ENCODE measurements at regions not wholly inside any gene's neighbourhood (a gene's known extent, or its start where the extent isn't known, plus 50 kb on each side); places are given as distances from the start of the nearest gene placed in this dataset.

GRCh38 chr2:12009323-12009905 is 263.0 kb downstream of the LPIN1 start:
- Histone ChIP-seq H3F3A (ENCODE audit: control insufficient read depth, insufficient read depth) (no peaks in the 10 kb centered on the region), H3K9me3 (ENCODE audit: control insufficient read depth, insufficient read depth, low read length) (no peaks in the 10 kb centered on the region), H3K4me1 (ENCODE audit: control insufficient read depth, low read length) (peaks cover 63% of the 10 kb centered on the region), H3K27me3 (ENCODE audit: control insufficient read depth, low read length) (no peaks in the 10 kb centered on the region), H4K20me1 (ENCODE audit: control insufficient read depth, insufficient read depth, low read depth, low read length) (no peaks in the 10 kb centered on the region), H3K27ac (ENCODE audit: low read depth, low read length) (no peak overlapping the region), H3K4me2 (ENCODE audit: low read length) (peak overlapping the region; percentile 0; the same call in 1 of the 2 replicates), H3K4me3 (ENCODE audit: low read length) (no peak overlapping the region), H3K79me2 (ENCODE audit: control insufficient read depth, low read length) (no peaks in the 10 kb centered on the region), H3K36me3 (ENCODE audit: control insufficient read depth, low read length) (no peaks in the 10 kb centered on the region; the same call in 1 of the 2 replicates), H3K9me2 (replicated peaks; ENCODE audit: control insufficient read depth, low read length) (no peaks in the 10 kb centered on the region)
- no peak for TF ChIP-seq CTCF (IDR thresholded peaks at IDR 0.05; ENCODE audit: low read depth, low read length, poor library complexity, severe bottlenecking)
- TF ChIP-seq EZH2phosphoT487 (IDR thresholded peaks at IDR 0.05; ENCODE audit: borderline replicate concordance, low read length), result no peak

GRCh38 chr2:12010059-12010458 is 263.6 kb downstream of the LPIN1 start:
- peaks cover 68% of the 10 kb centered on the region for H3K4me1 ChIP-seq (ENCODE audit: control insufficient read depth, low read length)
- H4K20me1 ChIP-seq (ENCODE audit: control insufficient read depth, insufficient read depth, low read depth, low read length), result no peaks in the 10 kb centered on the region
- no peaks in the 10 kb centered on the region for H3K79me2 ChIP-seq (ENCODE audit: control insufficient read depth, low read length)
- H3K27me3 ChIP-seq (ENCODE audit: control insufficient read depth, low read length), result no peaks in the 10 kb centered on the region
- H3F3A ChIP-seq (ENCODE audit: control insufficient read depth, insufficient read depth), result no peaks in the 10 kb centered on the region
- H3K36me3 ChIP-seq (ENCODE audit: control insufficient read depth, low read length), result no peaks in the 10 kb centered on the region; the same call in 1 of the 2 replicates
- H3K27ac ChIP-seq (ENCODE audit: low read depth, low read length), result no peak overlapping the region
- H3K4me2 ChIP-seq (ENCODE audit: low read length), result no peak overlapping the region
- TF ChIP-seq EZH2phosphoT487 (IDR thresholded peaks at IDR 0.05; ENCODE audit: borderline replicate concordance, low read length) (no peak), CTCF (IDR thresholded peaks at IDR 0.05; ENCODE audit: low read depth, low read length, poor library complexity, severe bottlenecking) (no peak)
- no peaks in the 10 kb centered on the region for H3K9me3 ChIP-seq (ENCODE audit: control insufficient read depth, insufficient read depth, low read length)
- H3K9me2 ChIP-seq (replicated peaks; ENCODE audit: control insufficient read depth, low read length), result no peaks in the 10 kb centered on the region
- no peak overlapping the region for H3K4me3 ChIP-seq (ENCODE audit: low read length)

DNA sequence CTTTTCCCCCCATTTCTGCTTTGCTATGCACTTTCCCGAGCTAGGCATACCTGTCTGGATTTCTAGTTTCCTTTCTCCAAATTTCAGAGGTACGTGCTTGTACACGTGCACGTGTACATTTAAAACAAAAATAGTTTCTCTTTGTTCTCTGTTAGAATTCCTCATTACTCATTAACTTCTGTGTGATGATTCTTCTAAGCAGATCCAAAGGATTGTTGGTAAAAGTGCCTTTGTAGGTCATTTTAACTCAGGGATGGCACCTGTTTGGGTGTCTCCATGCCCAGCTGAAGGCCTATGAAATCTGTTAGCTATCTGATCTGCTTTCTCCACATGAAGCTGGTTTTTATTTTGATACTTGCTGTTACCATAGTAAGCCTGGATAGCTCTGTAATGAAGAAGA is 264.3 kb downstream of the LPIN1 start:
- Histone ChIP-seq H3K9me2 (replicated peaks; ENCODE audit: control insufficient read depth, low read length) (no peaks in the 10 kb centered on the region), H3K4me3 (ENCODE audit: low read length) (no peak overlapping the region), H3F3A (ENCODE audit: control insufficient read depth, insufficient read depth) (no peaks in the 10 kb centered on the region), H4K20me1 (ENCODE audit: control insufficient read depth, insufficient read depth, low read depth, low read length) (no peaks in the 10 kb centered on the region), H3K4me1 (ENCODE audit: control insufficient read depth, low read length) (peaks cover 62% of the 10 kb centered on the region), H3K9me3 (ENCODE audit: control insufficient read depth, insufficient read depth, low read length) (no peaks in the 10 kb centered on the region), H3K4me2 (ENCODE audit: low read length) (no peak overlapping the region), H3K27me3 (ENCODE audit: control insufficient read depth, low read length) (no peaks in the 10 kb centered on the region), H3K36me3 (ENCODE audit: control insufficient read depth, low read length) (no peaks in the 10 kb centered on the region; the same call in 1 of the 2 replicates), H3K79me2 (ENCODE audit: control insufficient read depth, low read length) (no peaks in the 10 kb centered on the region), H3K27ac (ENCODE audit: low read depth, low read length) (no peak overlapping the region)
- TF ChIP-seq CTCF (IDR thresholded peaks at IDR 0.05; ENCODE audit: low read depth, low read length, poor library complexity, severe bottlenecking) (no peak), EZH2phosphoT487 (IDR thresholded peaks at IDR 0.05; ENCODE audit: borderline replicate concordance, low read length) (no peak)
